Peyer's patch (tissue), 4 donors: ENCODE measurements at regions not wholly inside any gene's neighbourhood (a gene's known extent, or its start where the extent isn't known, plus 50 kb on each side); places are given as distances from the start of the nearest gene placed in this dataset.

Experiments
- DNase-seq, 3 donors: peaks; one replicate each; pipeline ENCODE4 v3.0.0-alpha.2; 2017 to 2019
- H3K27ac ChIP-seq, 4 donors: fragments of 200-600 bp; sonication (generic); one replicate each; pipeline ENCODE4 v1.5.1; 2016 to 2019
- H3K27me3 ChIP-seq, 2 donors: fragments of 200-600 bp; sonication (generic); one replicate each; pipeline ENCODE4 v1.5.1; 2019
- H3K36me3 ChIP-seq, 3 donors: fragments of 200-600 bp; sonication (generic); one replicate each; pipeline ENCODE4 v1.5.1; 2016 to 2019
- H3K4me1 ChIP-seq, 4 donors: fragments of 200-600 bp; sonication (generic); one replicate each; pipeline ENCODE4 v1.5.1; 2016 to 2019
- H3K4me3 ChIP-seq, 4 donors: fragments of 200-600 bp; sonication (generic); 1 replicate in 3 of 4; 2 replicates in 1 of 4; pipeline ENCODE4 v1.5.1; 2016 to 2019; ENCODE audit warnings: mild to moderate bottlenecking in 1 of 4
- H3K9me3 ChIP-seq, 4 donors: fragments of 200-600 bp; sonication (generic); one replicate each; pipeline ENCODE4 v1.5.1; 2016 to 2019; ENCODE audit warnings: mild to moderate bottlenecking in 1 of 4
- POLR2A ChIP-seq, 2 donors: fragments of 450-650 bp; IDR thresholded peaks; one replicate each; pipeline ENCODE4 v1.5.1; 2017; ENCODE audit warnings: antibody characterized with exemption in 2 of 2, mild to moderate bottlenecking in 2 of 2, moderate library complexity in 2 of 2
- TF ChIP-seq, protein P1 (sequence below), 6 experiments: fragments of 450-650 bp in 4 of 6; fragments of 200-600 bp in 2 of 6; sonication (generic) in 1 of 6; IDR thresholded peaks; one replicate each; pipeline ENCODE4 v1.5.1; 2017 to 2019; ENCODE audit warnings: antibody characterized with exemption in 6 of 6, mild to moderate bottlenecking in 3 of 6, moderate library complexity in 1 of 6

DNA sequence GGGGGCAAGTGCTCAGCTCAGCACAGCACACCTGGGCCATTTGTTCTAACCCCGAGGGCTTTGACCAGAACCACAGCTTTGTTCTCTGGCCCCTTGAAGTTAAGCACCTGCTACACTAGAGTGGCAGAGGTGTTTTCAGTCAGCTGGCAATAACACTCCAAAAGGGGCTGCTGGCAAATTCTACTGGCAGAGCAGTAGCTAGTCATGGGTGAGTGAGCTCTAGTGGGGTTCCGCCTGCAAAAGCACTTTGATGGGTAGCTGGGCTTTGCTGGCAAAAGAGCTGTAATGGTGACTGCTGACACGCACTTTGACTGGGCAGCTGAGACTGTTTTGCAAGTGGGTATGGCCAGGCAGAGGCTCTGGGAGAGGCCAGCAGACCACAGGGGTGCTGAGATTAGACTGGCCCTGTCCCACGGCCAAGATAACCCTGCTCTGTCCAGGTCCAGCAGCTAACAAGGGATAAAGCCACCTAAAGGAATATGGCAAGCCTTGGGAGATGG, 65.2 kb upstream of the TENT5D start:
- H3K27me3 ChIP-seq: no peaks in the 10 kb centered on the region
- H3K4me3 ChIP-seq: no peak overlapping the region
- no peak overlapping the region for H3K27ac ChIP-seq
- H3K36me3 ChIP-seq: no peaks in the 10 kb centered on the region
- no peaks in the 10 kb centered on the region for H3K9me3 ChIP-seq
- no peak for DNase-seq
- H3K4me1 ChIP-seq: no peaks in the 10 kb centered on the region
- no peak for TF ChIP-seq POLR2A (IDR thresholded peaks at IDR 0.05)
- TF ChIP-seq, protein P1, sequence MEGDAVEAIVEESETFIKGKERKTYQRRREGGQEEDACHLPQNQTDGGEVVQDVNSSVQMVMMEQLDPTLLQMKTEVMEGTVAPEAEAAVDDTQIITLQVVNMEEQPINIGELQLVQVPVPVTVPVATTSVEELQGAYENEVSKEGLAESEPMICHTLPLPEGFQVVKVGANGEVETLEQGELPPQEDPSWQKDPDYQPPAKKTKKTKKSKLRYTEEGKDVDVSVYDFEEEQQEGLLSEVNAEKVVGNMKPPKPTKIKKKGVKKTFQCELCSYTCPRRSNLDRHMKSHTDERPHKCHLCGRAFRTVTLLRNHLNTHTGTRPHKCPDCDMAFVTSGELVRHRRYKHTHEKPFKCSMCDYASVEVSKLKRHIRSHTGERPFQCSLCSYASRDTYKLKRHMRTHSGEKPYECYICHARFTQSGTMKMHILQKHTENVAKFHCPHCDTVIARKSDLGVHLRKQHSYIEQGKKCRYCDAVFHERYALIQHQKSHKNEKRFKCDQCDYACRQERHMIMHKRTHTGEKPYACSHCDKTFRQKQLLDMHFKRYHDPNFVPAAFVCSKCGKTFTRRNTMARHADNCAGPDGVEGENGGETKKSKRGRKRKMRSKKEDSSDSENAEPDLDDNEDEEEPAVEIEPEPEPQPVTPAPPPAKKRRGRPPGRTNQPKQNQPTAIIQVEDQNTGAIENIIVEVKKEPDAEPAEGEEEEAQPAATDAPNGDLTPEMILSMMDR (IDR thresholded peaks at IDR 0.05): no peak
